Midbrain (tissue), 1 donor: ENCODE measurements at regions not wholly inside any gene's neighbourhood (a gene's known extent, or its start where the extent isn't known, plus 50 kb on each side); places are given as distances from the start of the nearest gene placed in this dataset.
"Not testable (repeated sequence)": the region's sequence is repeated elsewhere in the genome, so short reads cannot be mapped to it uniquely, and the experiment has no call there.

Experiments used
- DNase-seq: peaks from one replicate; lab custom pipeline; 2025; lab: John Stamatoyannopoulos, UW

DNA sequence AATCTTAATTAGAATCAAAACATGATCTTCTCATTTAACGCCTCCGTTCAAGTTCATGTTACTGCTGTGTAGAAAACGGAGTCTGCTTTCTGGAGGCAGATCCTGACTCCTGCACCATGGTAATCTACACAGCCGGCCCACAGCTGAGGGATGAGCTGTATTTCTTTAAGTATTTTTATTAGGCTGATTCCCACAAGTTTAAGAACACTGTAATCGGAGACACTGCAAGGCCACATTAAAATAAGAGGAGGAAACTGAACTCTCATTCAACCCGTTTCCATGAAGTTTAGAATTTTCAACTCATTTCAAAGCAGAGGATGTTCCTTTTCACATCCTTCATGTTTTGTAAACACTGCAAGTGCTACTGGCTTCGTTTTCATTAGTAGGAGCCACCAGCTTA is 372.2 kb downstream of the NFIB start:
- no peak for DNase-seq

GRCh38 chr9:13939701-13940490 is 374.0 kb downstream of the NFIB start:
- no peak for DNase-seq

GRCh38 chr9:13939134-13939533 is 374.8 kb downstream of the NFIB start:
- DNase-seq = no peak

DNA sequence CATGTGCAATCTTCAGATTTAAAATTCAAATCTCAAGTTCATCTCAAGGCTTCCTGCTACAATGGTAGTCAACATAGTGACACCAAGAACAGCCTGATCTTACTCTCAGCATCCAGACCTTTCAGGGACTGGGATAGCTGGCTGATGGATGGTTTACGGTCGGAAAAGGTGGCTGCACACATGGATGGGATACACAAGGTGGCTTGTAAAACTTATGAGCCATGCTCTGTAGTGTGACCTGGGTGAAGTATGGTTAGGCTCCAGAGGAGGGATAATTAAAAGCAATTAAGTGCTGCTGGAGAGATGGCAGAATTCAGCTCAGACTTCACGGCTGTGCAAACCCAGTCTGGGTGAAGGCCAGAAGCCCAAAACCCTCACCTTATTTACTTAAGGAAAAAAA is 379.5 kb downstream of the NFIB start:
- no peak for DNase-seq

DNA sequence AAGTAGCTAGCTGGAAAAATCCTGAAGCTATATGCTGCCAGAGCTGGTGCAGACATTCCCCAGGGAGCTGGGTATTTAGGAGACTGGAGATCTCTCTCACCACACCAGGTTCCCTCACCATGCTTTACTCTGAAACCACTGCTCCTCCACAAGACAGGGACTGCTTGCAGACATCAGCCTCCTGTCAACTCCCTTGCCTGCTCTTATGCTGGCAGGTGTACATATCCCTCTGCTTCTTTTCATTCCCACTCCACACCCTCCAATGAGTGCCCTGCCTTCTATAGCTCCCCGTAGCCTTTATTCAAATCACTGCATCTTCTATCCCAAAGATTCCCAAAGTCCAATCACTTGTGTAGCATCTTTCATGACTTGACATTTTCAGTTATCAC is 380.7 kb downstream of the NFIB start:
- DNase-seq = no peak

GRCh38 chr9:13932528-13933267 is 381.2 kb downstream of the NFIB start:
- no peak for DNase-seq

- no peak for DNase-seq
These were observed 384.9 kb downstream of the NFIB start for GRCh38 chr9:13929013-13929412.

DNA sequence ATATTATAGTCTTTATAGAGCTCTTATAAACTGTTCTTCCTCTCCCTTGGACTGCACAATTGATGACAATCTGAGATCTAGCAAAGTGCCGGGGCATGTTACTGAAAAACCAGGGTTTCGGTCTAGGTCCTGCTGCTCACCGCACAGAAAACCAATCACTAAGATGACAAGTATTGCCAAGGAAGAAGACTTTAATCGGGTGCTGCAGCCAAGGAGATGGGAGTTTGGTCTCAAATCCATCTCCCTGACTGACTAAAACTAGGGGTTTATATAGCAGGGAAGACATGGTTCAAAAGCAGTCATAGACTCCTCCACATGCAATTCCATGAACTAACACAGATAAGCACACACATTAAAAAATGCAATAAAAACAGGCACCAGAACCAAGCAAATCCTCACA is 390.6 kb downstream of the NFIB start:
- no peak for DNase-seq

- no peak for DNase-seq
These were observed 393.4 kb downstream of the NFIB start for GRCh38 chr9:13920557-13920956.

- DNase-seq = no peak
These were observed 394.5 kb downstream of the NFIB start for GRCh38 chr9:13919401-13919800.

DNA sequence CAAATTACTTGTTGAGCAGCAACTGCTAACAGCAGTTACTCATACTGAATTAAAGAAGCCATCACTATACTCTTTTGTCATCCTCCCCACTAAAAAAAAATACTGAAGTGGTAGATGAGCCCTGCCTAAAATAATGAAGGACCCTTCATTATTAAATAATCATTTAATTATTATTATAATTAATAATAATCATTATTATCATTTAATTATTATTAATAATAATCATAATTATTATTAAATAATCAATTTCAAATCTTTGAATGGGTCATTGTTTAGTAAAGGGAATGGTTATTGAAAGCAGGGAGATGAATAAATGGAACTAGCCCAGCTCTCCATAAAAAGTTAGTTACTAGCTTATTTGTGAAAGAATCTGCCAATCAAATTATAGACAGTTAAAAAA is 396.4 kb downstream of the NFIB start:
- no peak for DNase-seq

DNA sequence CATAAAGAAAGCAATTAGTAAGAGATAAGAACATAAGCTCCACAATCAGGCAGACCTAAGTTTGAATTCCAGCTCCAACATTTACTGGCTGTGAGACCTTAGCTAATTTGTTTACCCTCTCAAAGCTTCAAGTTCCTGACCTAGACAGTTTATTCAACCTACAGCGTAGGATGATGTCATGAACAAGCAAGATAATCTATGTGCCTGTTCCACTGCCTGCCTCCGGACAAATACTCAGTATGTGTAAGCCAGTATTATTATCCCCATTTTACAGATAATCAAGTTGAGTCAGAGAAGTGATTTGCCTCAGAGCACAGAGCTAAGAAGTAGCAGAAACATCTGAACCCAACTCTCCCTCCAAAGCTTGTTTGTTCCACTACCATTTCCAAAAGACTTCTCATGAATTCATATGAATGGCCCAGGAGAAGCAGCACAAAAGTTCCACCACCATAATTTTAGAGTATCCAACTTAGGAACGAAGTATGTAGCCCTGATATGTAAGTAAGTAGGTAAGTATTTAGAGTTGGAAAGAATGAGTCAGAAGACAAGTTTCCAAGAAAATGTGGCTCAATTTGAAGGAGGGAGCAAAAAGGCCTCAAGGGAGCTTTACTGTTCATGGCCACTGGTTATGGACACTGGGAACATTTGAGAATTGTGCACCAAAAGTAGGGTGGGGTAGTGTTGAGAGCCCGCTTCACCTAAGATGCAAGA is 398.2 kb downstream of the NFIB start:
- no peak for DNase-seq

DNA sequence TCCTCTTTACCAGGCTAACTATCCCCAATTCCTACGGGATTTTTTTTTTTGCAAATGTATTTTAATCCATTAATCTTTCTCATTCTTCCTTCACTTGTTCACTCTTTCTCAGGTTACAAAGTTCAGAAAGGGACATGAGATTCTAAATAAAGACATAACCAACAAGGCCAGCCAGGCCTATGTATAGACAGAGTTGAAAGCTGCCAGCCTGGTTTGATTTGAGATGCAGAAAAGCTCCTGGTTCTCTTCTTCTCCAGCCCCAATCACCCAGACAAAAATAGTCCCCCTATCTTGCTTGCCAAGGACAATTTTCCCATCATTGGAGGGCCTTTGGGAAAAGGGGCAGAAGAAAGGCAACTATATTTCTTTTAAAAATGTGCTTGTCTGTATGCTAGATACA is 398.8 kb downstream of the NFIB start:
- DNase-seq = no peak

DNA sequence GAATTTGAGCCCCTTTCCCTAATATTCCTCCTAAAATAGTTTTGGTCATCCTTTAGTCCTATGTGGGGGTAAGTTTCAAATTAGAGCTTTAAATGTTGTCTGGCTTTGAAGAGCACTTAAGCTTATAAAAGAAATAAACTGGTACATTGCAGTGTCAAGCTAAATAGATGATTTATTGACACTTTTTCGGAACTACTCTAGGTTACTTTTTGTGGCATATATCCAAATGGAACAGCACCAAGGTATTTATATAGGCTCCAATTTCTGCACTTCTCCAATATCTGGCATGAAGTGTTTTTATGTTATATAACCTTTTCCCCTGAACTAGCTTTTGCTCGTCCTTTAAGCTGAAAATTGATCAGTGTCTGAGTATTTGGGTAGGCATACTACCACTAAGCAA is 402.5 kb downstream of the NFIB start:
- DNase-seq = no peak

- DNase-seq = not testable (repeated sequence)
These were observed 406.1 kb downstream of the NFIB start for GRCh38 chr9:13907842-13908241.

DNA sequence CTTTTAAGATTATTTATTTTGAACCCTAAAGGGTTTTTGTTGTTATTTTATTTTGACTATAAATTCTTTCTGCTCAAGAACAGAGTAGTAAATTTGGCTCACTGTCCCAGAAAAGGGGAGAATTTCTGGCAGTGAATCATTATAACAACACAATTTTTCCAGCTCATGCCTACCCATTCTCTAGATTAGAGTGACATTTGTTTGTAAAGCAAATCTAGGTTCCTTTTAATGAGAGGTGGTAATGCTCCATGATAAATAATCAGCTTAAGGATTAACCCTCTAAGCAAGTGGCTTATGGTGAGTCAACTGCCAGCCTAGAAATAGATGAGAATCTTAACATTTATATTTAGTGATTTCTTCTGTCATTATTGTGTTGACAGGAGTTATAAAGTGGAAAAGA is 409.2 kb downstream of the NFIB start:
- no peak for DNase-seq

GRCh38 chr9:13904311-13904710 is 409.6 kb downstream of the NFIB start:
- no peak for DNase-seq

GRCh38 chr9:13902286-13903066 is 411.5 kb downstream of the NFIB start:
- no peak for DNase-seq

GRCh38 chr9:13901176-13901575 is 412.8 kb downstream of the NFIB start:
- no peak for DNase-seq

DNA sequence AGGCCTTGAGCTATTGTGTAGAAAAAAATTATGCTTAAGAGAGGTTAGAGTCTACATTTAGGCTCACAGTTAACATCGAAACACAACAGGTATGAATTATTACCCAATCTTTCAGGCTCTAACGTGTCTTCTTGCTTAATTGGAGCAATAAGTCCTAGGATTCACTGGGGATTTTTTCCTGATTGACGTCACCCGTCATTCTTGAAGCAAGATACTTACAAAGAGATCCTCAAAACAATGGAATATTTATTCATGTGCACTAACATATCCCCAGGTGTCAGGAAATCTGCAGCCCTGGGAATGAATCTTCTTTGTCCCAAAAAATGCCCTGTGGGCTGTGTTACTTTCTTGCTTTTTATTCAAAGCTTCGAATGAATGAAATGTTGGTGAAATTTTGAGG is 413.5 kb downstream of the NFIB start:
- DNase-seq = no peak

- DNase-seq = no peak
These were observed 414.0 kb downstream of the NFIB start for GRCh38 chr9:13899924-13900323.

DNA sequence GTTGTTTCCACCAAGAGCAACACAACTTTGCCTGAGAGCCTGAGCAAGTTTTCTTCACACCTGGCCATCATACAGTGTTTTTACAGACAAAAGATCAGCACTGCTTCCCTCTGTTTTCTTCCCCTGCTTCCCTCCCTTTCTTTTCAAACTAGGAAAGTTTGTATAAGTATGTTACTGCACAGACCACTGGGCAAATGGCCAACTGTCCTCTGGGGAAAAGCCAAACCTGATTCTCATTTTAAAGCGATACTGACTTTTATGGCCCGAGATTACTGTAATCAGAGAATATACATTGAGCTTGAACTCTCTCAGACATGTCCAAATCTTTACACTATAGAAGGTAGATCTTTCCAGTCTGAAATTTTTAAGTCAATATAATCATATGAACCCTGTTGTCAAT is 415.0 kb downstream of the NFIB start:
- DNase-seq = no peak
